ENCODE measurements at regions not wholly inside any gene's neighbourhood (a gene's known extent, or its start where the extent isn't known, plus 50 kb on each side); places are given as distances from the start of the nearest gene placed in this dataset.
"Not testable (repeated sequence)": the region's sequence is repeated elsewhere in the genome, so short reads cannot be mapped to it uniquely, and the experiment has no call there.

- no peak for DNase-seq
Measured at GRCh38 chr5:82620957-82621600, 342.9 kb upstream of the RPS23 start.

GRCh38 chr5:82619097-82619496 is 340.9 kb upstream of the RPS23 start:
- no peak for DNase-seq

- DNase-seq = no peak
Measured at GRCh38 chr5:82614706-82615105, 336.6 kb upstream of the RPS23 start.

- DNase-seq = no peak
Measured at GRCh38 chr5:82613891-82614290, 335.7 kb upstream of the RPS23 start.

GRCh38 chr5:82610686-82611085 is 332.5 kb upstream of the RPS23 start:
- no peak for DNase-seq

GRCh38 chr5:82605441-82605973 is 327.4 kb upstream of the RPS23 start:
- DNase-seq = no peak

- DNase-seq = no peak
Measured at GRCh38 chr5:82603033-82603987, 325.2 kb upstream of the RPS23 start.

GRCh38 chr5:82601861-82602260 is 323.7 kb upstream of the RPS23 start:
- no peak for DNase-seq

GRCh38 chr5:82601077-82601476 is 322.9 kb upstream of the RPS23 start:
- DNase-seq = no peak

- no peak for DNase-seq
Measured at GRCh38 chr5:82599692-82600091, 321.5 kb upstream of the RPS23 start.

GRCh38 chr5:82599030-82599429 is 320.9 kb upstream of the RPS23 start:
- DNase-seq = no peak

GRCh38 chr5:82597437-82597836 is 319.3 kb upstream of the RPS23 start:
- no peak for DNase-seq

- DNase-seq = no peak
Measured at GRCh38 chr5:82596451-82596850, 318.3 kb upstream of the RPS23 start.

- no peak for DNase-seq
Measured at GRCh38 chr5:82595113-82595512, 317.0 kb upstream of the RPS23 start.

GRCh38 chr5:82594097-82594496 is 315.9 kb upstream of the RPS23 start:
- DNase-seq = no peak

GRCh38 chr5:82593481-82593880 is 315.3 kb upstream of the RPS23 start:
- DNase-seq = no peak

GRCh38 chr5:82591021-82591515 is 312.9 kb upstream of the RPS23 start:
- no peak for DNase-seq

- no peak for DNase-seq
Measured at GRCh38 chr5:82590112-82590511, 312.0 kb upstream of the RPS23 start.

- DNase-seq = no peak
Measured at GRCh38 chr5:82586661-82587310, 308.6 kb upstream of the RPS23 start.

GRCh38 chr5:82586181-82586580 is 308.0 kb upstream of the RPS23 start:
- DNase-seq = peak in 1 of 56 donors; percentile 0

- DNase-seq = peak in 38 of 56 donors; percentile 2 to 72 (median 30)
Measured at GRCh38 chr5:82584631-82585030, 306.5 kb upstream of the RPS23 start.

- DNase-seq = not testable (repeated sequence)
Measured at GRCh38 chr5:82583331-82583730, 305.2 kb upstream of the RPS23 start.
